Hepatocyte (in vitro differentiated cells): ENCODE measurements at regions not wholly inside any gene's neighbourhood (a gene's known extent, or its start where the extent isn't known, plus 50 kb on each side); places are given as distances from the start of the nearest gene placed in this dataset.

ENCODE experiments used
- DNase-seq: peaks from one replicate; pipeline ENCODE4 v3.0.0-alpha.2; 2016; ENCODE audit warnings: low spot score
- H2AFZ ChIP-seq: fragments of 200-600 bp; sonication (generic); 2 replicates; pipeline ENCODE4 v1.6.0; 2016; ENCODE audit warnings: antibody characterized with exemption, mild to moderate bottlenecking
- H3K27ac ChIP-seq: fragments of 200-600 bp; sonication (generic); 2 replicates; pipeline ENCODE4 v1.5.1; 2016; ENCODE audit warnings: mild to moderate bottlenecking
- H3K27me3 ChIP-seq: fragments of 200-600 bp; sonication (generic); 2 replicates; pipeline ENCODE4 v1.6.1; 2016
- H3K36me3 ChIP-seq: fragments of 200-600 bp; sonication (generic); replicated peaks from 2 replicates; pipeline ENCODE4 v1.5.1; 2016; ENCODE audit warnings: low read depth; ENCODE audit not compliant: insufficient read depth
- H3K4me1 ChIP-seq: fragments of 200-600 bp; sonication (generic); 2 replicates; pipeline ENCODE4 v1.5.1; 2016; ENCODE audit warnings: mild to moderate bottlenecking, moderate library complexity; ENCODE audit not compliant: insufficient read depth
- H3K4me2 ChIP-seq: fragments of 200-600 bp; sonication (generic); 2 replicates; pipeline ENCODE4 v1.6.0; 2016
- H3K4me3 ChIP-seq: fragments of 200-600 bp; sonication (generic); 2 replicates; pipeline ENCODE4 v1.5.1; 2016; ENCODE audit warnings: mild to moderate bottlenecking
- H3K79me2 ChIP-seq: fragments of 200-600 bp; sonication (generic); 2 replicates; pipeline ENCODE4 v1.6.0; 2017; ENCODE audit warnings: mild to moderate bottlenecking
- H3K9me2 ChIP-seq: fragments of 200-600 bp; sonication (generic); replicated peaks from 2 replicates; pipeline ENCODE4 v1.6.0; 2017; ENCODE audit warnings: mild to moderate bottlenecking; ENCODE audit not compliant: insufficient read depth
- H3K9me3 ChIP-seq: fragments of 200-600 bp; sonication (generic); 2 replicates; pipeline ENCODE4 v1.5.1; 2016; ENCODE audit warnings: low read depth, mild to moderate bottlenecking
- H4K20me1 ChIP-seq: fragments of 200-600 bp; sonication (generic); 2 replicates; pipeline ENCODE4 v1.6.0; 2016; ENCODE audit warnings: mild to moderate bottlenecking; ENCODE audit not compliant: insufficient read depth, poor library complexity, severe bottlenecking
- CTCF ChIP-seq: fragments of 200-600 bp; sonication (generic); IDR thresholded peaks from 2 replicates; pipeline ENCODE4 v1.5.1; 2016; ENCODE audit warnings: antibody characterized with exemption, mild to moderate bottlenecking; ENCODE audit not compliant: poor library complexity
- EZH2 ChIP-seq: fragments of 200-600 bp; sonication (generic); IDR thresholded peaks from 2 replicates; pipeline ENCODE4 v1.6.1; 2016; ENCODE audit warnings: antibody characterized with exemption, mild to moderate bottlenecking, borderline replicate concordance
- EZH2phosphoT487 ChIP-seq: fragments of 200-600 bp; sonication (generic); IDR thresholded peaks from one replicate; pipeline ENCODE4 v1.6.1; 2018; ENCODE audit warnings: antibody characterized with exemption, mild to moderate bottlenecking, low read depth, moderate library complexity; ENCODE audit not compliant: unreplicated experiment, severe bottlenecking
- WGBS: methylation state at CpG from one replicate; pipeline ENCODE4 v1.1.6; 2016; ENCODE audit warnings: low lambda C conversion rate; ENCODE audit errors: missing lambda C conversion rate; 5-methylcytosine and 5-hydroxymethylcytosine counted together

- Histone ChIP-seq H3K79me2 (no peaks in the 10 kb centered on the region), H3K4me1 (no peaks in the 10 kb centered on the region), H3K36me3 (no peaks in the 10 kb centered on the region), H3K9me2 (no peaks in the 10 kb centered on the region), H3K9me3 (no peaks in the 10 kb centered on the region), H2AFZ (no peak overlapping the region), H4K20me1 (no peaks in the 10 kb centered on the region), H3K27me3 (no peaks in the 10 kb centered on the region), H3K27ac (no peak overlapping the region), H3K4me3 (no peak overlapping the region), H3K4me2 (no peak overlapping the region)
- 35% methylated on average over 4 of the region's 4 CpGs for WGBS
- DNase-seq = no peak
- TF ChIP-seq CTCF = no peak
- no peak for TF ChIP-seq EZH2phosphoT487
Measured at GRCh38 chr5:88555674-88556073, 287.0 kb upstream of the TMEM161B start.

- Histone ChIP-seq H3K4me2 (no peak overlapping the region), H3K79me2 (no peaks in the 10 kb centered on the region), H3K36me3 (no peaks in the 10 kb centered on the region), H3K4me3 (no peak overlapping the region), H3K27me3 (no peaks in the 10 kb centered on the region), H2AFZ (no peak overlapping the region), H3K4me1 (no peaks in the 10 kb centered on the region), H4K20me1 (no peaks in the 10 kb centered on the region), H3K9me3 (no peaks in the 10 kb centered on the region), H3K27ac (no peak overlapping the region), H3K9me2 (no peaks in the 10 kb centered on the region)
- DNase-seq = no peak
- TF ChIP-seq CTCF = no peak
- TF ChIP-seq EZH2 = no peak
- TF ChIP-seq EZH2phosphoT487 = no peak
Measured at GRCh38 chr5:88553986-88554385, 285.3 kb upstream of the TMEM161B start.

GRCh38 chr5:88553136-88553875 is 284.7 kb upstream of the TMEM161B start:
- Histone ChIP-seq H4K20me1 (no peaks in the 10 kb centered on the region), H3K27me3 (no peaks in the 10 kb centered on the region), H3K4me1 (no peaks in the 10 kb centered on the region), H3K9me2 (no peaks in the 10 kb centered on the region), H3K4me2 (no peak overlapping the region), H3K36me3 (no peaks in the 10 kb centered on the region), H3K9me3 (no peaks in the 10 kb centered on the region), H3K4me3 (no peak overlapping the region), H3K79me2 (no peaks in the 10 kb centered on the region), H2AFZ (no peak overlapping the region), H3K27ac (no peak overlapping the region)
- WGBS = 92% methylated on average over 5 of the region's 5 CpGs
- no peak for DNase-seq
- TF ChIP-seq CTCF (no peak), EZH2phosphoT487 (no peak), EZH2 (no peak)

DNA sequence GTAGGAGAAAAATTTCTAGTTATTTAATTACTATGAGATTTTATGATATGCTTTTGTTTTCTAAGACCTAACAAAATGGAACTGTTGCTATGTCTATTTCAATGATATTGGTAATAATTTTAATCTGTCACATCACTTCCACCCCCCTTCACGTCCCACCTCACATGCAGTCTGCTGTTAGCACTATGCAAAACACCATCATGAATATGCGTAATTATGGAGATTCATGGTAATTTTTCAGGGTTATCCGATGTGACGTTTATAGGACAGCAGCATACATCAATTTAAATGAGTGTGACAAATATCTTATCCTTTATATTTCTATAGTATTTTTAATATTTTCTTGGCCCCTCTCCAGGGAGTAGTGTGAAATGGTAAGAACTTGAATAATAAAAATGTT is 283.8 kb upstream of the TMEM161B start:
- H4K20me1 ChIP-seq = no peaks in the 10 kb centered on the region
- 87% methylated on average over 4 of the region's 4 CpGs for WGBS
- no peak overlapping the region for H2AFZ ChIP-seq
- no peaks in the 10 kb centered on the region for H3K9me3 ChIP-seq
- no peak overlapping the region for H3K4me3 ChIP-seq
- no peaks in the 10 kb centered on the region for H3K27me3 ChIP-seq
- H3K4me2 ChIP-seq = no peak overlapping the region
- no peaks in the 10 kb centered on the region for H3K4me1 ChIP-seq
- H3K79me2 ChIP-seq = no peaks in the 10 kb centered on the region
- H3K9me2 ChIP-seq = no peaks in the 10 kb centered on the region
- H3K36me3 ChIP-seq = no peaks in the 10 kb centered on the region
- no peak for DNase-seq
- no peak overlapping the region for H3K27ac ChIP-seq
- TF ChIP-seq CTCF (no peak), EZH2phosphoT487 (no peak), EZH2 (no peak)
